HCEC 1CT (cell line): ENCODE measurements at regions not wholly inside any gene's neighbourhood (a gene's known extent, or its start where the extent isn't known, plus 50 kb on each side); places are given as distances from the start of the nearest gene placed in this dataset.
"Not testable (repeated sequence)": the region's sequence is repeated elsewhere in the genome, so short reads cannot be mapped to it uniquely, and the experiment has no call there.

ENCODE experiments used
- DNase-seq: peaks from one replicate; pipeline ENCODE4 v3.0.0-alpha.2; 2017

DNA sequence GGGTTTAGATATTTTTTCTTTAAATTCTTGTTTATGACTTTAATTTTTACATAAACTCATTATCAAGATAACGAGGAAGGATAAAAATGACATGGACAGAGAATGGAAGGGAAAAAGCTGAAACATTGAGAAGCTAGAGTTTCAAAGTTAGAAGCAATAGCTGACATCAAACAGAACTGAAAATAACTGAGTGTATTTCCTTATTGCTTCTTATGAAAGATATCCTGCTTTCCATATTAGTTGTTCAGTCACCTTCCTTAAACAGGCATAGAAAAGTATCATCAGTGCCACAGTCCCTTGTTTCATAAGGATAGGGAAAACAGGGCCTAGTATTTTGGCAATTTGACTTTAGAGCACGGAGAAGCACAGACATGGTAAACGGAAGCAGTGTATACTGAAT lies 460.5 kb upstream of the GHITM start:
- DNase-seq = no peak

DNA sequence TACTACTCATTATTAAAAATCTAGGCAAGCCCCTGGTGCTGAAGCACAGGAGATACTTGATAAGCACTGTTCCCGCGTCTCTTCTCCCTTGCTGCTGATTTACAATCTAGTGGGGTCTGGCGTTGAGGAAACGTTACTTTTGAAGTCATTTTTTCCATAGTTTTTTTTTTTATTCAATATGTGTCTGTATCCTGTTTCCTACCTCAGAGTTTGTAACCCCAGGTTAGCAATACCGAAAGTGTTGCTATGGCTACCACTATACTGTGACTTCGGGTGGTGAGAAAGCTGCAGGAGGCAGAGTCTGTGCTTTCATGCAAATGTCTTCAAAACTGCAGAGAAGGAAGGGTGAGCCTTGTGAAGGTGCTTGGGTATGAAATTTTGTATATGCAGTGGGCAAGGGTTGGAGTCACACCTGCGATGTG lies 458.8 kb upstream of the GHITM start:
- DNase-seq = no peak

DNA sequence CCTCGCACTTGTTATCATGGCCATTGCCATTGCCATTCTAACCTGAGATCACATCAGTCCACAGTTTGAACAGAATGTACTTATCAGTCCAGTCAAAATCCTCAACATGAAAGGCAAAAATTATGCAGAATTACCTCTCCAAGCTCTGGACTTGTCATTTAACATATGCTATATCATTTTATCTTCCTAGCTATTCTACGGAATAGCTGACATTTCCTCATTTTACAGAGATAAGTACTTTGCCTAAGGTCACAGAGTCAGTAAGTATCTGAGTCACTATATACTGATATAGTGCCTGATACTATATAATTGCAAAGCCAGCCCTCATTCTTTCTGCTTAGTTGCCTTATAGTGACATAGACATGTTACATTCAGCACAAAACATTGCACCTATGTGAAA lies 456.9 kb upstream of the GHITM start:
- no peak for DNase-seq

DNA sequence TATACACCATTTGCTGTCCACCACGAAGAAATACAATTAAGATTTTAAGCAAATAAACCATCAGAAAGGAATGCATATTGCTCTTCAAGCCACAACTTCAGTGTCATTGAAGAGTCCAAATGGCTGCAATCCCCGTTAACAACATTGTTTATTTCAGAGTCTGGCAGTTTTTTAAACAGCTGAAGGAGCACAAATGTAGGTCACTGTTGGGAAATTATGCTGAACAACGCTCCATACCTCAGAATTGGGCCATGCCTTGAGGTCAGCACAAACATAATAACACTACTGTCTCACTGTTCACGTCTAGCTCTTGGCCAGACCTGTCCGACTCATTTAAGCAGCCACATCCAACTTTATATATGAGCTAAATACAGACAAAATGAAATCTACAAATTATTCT lies 453.9 kb upstream of the GHITM start:
- no peak for DNase-seq

DNA sequence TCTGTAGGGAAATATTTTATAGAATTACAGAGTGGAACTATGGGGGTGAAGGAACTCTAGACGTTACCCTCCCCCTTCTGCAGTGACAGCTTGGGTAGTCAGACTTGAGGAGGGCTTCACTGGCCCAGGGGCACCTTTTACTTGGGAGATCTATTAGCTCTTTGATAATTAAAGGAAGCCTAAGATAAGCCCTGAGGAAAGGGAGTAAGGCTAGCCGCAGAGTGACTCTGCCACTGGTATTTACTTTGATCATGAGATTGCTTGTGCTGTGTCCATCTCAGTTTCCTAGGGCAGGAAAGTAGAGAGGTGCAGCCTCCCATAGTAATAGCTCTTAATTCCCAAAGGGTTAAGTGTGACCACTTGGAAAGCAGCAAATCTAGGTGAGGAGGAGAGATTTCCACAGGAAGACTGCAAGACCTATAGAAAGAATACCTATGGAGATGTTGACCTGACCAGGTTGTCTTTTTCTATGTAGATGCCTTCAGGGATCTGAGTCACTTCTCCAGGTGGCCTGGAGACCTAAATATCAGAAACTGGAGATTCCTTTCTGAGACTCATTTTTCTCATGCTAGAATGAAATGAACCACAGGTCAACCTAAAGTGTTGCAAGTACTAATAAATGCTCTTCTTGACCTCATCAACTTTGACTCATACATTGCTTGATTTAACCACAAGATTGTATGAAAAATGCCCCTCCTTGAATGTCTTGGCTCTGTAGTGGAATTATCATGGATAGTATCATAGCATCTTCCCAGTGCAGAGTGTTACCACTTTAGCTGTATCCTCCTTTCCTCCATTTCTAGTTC lies 447.3 kb upstream of the GHITM start:
- no peak for DNase-seq

DNA sequence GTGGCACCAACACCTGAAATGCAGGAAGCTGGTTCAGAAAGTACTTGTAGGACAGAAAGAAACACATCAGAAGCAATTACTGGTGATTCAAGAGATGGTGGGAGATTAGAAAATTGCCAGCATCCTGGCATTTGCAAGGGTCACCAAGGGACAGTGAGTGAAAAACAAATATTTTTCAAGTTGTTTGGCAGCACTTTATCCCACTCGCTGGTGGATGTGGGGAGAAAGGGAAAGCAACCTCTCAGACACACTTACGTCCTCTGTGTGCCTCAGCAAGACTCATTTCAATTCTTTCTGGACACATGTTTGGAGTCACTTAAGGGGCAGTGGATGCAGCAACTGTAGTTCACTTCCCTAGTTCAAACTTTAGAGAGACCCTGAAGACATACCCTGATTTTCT lies 440.4 kb upstream of the GHITM start:
- DNase-seq = no peak

DNA sequence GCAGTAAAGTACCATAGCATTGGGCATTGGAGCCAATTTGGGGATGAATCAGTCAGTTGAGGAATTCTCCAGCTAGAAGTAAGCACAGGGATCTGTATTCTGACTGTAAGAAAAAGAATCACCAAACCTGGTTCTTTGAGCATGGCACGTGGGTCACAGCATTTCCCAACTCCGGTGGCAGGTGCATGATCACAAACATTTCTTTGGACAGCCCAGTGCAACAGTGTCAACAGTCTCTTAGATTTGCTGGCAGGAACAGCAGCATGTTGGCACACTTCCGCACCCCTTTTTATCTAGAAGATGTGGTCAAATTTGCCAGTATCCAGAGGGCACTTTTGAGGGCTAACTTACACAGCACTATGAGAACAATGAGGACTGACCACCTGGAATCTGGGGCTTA lies 437.5 kb upstream of the GHITM start:
- no peak for DNase-seq

DNA sequence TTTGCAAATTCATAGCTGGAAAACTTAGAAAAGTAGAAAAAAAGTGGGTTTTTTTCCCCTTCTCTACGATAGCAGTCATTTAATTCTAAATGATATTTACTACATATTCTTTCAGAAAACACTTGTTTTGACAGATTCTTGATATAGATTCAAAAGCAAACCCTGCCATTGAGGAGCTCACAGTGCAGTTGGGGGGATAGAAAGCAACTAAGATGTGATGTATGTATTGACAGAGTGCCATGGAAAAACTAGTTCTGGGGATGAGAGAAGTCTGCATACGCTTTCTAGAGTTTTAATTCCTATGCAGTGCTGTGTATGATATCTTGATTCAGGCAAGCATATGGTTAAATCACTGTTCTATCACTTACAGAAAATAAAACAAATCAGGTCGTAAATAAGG lies 436.6 kb upstream of the GHITM start:
- no peak for DNase-seq

DNA sequence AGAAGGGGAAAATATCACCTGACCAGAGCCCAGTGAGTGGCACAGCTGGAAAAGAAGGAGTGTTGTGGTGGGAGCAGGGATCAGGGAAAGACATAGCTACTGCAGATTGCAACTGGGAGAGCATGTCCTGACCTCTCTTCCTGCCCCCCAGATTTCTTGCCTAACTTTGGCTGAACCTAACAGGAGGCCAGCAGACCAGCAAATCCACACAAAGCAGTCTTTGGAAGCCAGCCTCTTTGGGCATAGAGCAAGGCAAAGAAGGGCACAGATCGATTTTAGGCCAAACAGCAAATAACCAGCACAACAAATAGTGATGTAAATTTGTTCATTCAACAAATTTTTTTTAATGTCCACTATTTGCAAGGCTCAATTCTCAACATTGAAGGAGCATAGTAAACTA lies 433.2 kb upstream of the GHITM start:
- no peak for DNase-seq

DNA sequence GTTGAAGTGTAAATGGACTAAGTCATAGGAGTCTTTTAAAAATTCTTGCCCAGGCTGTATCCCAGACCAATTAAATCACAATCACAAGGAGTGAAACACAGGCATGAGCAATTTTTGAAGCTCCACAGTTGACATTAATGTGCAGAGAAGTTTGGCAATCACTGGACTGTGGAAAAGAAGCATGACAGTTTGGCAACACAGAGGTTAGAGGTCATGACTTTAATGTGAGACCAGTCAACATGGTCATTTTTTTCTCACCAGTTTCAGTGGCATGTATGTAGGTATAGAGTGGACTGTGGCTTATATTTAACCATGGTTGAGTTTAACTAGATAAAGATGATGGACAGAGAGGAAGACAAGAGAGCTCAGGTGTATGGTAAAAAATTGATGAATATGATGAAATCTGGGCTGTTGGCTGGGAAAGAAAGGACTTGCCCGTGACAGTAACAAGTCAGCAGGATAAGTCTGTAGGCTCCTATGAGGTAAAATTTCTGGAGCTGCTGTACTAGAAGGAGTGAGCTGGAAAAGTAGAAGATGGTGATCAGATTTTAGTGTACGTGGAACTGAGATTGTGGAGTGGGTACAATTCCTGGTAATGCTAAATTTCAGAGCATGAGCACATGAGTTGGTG lies 432.2 kb upstream of the GHITM start:
- no peak for DNase-seq

DNA sequence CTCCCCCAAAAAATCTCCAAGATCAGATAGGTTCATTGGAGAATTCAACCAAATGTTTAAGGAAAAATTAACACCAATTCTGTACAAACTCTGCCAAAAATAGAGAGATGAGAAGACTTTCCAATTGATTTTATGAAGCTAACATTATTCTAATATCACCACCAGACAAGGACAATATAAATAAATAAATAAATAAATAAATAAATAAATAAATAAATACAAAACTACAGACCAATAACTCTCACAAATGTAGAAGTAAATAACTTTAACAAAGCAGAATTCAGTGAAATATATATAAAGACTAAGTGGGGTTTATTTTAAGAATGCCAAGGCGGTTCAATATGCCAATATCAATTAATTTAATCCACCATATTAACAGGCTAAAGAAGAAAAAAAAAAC lies 425.9 kb upstream of the GHITM start:
- DNase-seq = no peak

DNA sequence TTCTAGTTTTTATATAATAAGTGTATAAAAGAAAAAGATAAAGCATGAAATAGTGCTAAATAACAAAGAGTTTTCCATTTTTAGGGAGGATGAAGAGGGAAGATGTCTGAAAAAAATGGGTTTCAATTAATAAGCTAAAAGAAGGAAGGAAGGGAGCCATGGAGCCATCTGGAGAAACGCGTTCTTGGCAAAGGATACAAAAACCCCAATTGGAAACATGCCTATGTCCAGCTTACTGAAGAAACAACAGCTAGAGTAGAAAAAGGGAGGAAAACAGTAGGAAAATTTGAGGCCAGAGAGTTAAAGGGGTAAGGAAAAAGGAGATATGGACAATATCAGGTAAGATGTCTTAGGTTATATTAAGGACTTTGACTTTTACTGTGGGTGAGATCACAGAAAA lies 416.2 kb upstream of the GHITM start:
- no peak for DNase-seq

DNA sequence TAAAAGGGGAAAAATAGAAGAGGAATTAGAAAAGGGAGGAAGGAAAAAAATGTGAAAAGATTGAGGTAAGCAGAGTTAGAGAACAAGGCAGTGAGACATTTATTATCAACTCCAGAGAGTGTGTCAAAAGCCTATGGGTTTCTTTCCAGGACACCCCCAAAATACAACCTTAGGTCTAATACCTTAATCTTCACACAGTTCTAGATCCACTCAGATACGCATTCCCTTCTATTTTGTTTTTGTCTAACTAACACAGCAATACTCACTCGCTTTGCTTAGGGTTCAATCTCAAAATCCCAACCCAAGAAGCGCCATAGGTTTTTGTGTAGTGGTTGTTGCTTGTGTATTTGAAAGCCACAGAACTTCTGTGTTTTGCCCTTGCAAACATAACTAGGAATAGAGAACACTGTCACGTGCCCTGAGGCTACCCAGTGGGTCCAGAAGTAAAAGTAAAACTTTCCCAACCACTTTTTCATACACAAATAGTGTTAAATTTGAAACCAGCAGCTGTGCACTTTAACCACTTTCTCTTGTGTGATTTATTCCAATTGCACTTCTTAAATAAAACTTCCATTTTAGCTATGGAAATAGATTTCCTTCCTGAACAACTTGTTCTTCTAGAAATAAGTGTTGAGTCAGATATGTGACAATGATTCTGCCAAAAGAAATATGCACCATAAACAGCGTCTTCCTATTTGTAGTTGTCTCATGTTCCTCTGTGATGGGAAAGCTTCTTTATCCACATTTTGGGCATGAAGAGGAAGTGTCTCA lies 414.7 kb upstream of the GHITM start:
- DNase-seq = no peak

DNA sequence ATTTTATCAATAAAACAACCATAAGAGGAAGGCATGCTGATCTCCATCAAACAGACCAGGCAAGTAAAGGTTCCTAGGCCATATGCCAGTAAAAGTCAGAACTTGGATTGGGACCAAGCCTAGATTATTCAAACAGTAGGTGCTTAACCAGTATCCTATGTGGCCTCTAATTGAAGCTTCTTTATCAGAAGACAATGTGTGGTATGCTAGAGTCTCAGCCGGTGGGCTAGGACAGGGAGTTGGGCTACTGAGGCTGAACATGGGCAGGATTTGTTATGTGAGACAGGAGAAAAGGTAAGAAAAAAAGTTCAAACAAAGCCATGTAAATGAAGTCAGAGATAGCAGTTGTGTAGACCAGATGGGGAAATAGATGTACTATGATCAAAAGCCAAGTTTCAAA lies 413.7 kb upstream of the GHITM start:
- DNase-seq = no peak

DNA sequence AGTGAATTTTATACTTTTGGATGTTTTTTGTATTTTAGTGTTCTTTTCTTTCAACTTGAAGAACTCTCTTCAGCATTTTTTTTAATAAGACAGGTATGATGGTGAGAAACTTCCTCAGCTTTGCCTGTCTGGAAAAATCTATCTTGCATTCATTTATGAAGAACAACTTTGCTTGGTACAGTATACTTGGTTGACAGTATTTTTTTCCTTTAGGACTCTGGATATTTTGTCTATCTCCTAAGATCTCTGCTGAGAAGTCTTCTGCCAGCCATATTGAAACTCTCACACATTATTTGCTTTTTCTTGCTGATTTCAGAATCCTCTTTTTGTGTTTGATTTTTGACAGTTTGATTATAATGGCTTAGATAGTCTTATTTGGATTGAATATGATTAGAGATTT lies 405.0 kb upstream of the GHITM start:
- no peak for DNase-seq

DNA sequence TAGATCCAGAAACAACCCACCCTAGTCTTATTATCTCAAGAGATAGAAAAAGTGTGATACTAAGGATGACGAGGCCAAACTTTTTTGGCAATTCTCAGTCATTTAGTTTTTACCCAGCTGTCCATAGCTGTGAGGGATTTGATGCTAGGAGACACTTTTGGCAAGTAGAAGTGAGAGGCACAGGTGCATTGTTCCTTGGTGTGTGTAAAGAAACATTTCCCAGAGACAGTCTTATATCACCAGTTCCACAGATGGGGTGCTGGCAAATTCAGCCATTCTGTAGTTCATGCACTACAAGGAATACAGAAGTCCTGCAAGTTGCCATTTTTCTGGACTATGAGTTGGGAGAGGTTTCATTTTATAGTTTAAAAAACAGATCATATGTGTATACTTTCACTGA lies 403.3 kb upstream of the GHITM start:
- no peak for DNase-seq

DNA sequence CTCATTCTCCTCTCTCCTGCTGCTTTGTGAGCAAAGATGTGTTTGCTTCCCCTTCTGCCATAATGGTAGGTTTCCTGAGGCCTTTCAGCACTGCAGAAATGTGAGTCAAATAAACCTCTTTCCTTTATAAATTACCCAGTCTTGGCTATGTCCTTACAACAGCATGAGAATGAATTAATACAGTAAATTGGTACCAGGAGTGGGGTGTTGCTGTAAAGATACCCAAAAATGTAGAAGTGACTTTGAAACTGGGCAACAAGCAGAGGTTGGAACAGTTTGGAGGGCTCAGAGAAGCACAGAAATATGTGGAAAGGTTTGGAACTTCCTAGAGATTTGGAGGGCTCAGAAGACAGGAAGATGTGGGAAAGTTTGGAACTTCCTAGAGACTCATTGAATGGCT lies 388.7 kb upstream of the GHITM start:
- no peak for DNase-seq

DNA sequence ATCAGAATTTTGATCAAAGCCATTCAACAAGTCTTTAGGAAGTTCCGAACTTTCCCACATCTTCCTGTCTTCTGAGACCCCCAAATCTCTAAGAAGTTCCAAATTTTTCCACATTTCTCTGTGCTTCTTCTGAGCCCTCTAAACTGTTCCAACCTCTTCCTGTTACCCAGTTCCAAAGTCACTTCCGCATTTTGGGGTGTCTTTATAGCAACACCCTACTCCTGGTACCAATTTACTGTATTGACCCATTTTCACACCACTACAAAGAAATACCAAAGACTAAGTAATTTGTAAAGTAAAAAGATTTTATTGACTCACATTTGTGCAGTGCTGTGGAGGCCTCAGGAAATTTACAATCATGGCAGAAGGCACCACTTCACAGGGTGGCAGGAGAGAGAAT lies 385.8 kb upstream of the GHITM start:
- no peak for DNase-seq

DNA sequence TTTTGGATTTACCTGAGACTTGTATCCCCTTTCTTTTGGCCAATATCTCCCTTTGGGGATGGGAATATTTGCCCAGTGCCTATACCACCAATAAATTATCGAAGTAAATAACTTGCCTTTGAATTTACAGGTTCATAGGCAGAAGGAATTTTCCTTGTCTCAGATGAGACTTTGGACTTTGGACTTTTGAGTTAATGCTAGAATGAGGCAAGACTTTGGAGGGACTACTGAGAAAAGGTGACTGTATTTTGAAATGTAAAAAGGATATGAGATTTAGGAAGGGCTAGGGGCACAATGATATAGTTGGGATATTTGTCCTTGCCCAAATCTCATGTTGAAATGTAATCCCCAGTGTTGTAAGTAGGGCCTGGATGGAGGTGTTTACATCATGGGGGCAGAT lies 384.5 kb upstream of the GHITM start:
- DNase-seq = no peak

DNA sequence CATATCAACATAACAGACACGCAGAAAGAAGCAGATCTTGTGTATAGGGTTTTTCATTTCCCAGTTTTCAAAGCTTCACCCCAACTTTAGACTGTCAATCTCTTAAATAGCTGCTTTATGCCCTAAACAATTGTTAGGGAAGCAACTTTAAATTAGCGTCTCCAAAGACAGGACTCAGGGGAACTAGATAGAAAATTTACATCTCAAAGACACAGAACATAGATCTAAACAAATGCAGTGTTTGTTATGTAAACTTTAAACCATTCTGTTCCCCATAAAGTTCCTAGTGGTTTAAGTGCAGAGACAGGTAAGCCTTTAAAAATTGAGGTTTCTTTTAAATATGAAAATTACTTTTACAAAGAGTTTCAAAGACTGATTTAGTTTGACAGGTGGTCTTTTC lies 379.2 kb upstream of the GHITM start:
- no peak for DNase-seq

DNA sequence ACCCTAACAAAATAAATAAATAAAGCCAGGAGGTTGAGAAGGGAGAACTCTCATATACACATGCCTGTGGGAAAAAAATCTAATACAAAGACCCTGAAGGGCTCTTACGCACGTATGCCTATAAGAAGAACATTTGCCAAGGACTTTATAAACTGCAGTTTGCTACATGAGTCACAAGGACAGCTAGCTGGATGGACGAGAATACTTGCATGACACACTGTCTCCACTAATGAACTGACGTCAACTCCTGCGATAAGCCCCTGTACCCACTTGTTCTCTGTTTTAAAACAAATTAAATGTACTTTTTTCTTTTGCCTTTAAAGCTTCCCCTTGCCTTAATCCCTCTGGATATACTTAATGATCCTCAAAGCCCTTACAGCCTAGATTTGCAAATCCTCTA lies 374.6 kb upstream of the GHITM start:
- DNase-seq = no peak

DNA sequence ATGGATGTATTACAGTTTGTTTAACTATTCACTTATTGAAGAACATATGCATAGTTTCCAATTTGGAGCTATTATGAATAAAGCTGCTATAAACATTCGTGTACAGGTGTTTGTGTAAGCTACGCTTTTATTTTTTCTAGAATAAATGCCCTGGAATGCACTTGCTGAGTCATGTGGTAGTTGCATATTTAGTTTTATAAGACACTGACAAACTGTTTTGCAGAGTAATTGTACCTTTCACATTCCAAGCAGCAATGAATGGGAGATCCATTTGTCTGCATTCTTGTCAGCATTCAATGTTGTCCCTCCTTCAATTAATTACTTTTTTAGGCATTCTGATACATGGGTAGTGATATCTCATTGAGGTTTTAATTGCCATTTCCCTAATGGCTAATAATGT lies 373.6 kb upstream of the GHITM start:
- DNase-seq = no peak

DNA sequence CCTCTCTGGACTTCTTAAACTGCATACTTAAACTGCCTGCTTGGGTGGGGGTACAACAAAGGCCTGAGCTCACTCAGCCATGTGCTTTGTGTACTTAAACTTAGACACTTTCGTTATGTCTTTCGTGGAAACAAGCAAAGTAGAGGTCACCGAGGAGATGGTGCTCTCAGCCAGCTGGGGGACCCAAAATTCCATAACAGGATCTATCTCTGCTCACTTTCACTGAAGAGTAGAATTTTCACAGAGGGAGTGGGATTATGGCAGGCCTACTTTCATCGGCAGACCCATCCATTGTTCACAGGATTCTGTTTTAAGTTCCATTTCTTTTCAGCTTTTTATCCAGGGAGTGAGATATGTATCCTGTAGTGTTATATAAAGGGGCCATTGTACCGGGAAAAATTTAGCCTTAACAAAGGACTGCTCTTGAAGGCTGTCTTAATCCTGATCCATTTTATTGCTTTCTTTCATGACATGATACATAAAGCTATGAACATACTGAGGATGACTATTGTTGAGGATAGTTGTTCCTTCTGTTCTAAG lies 370.0 kb upstream of the GHITM start:
- DNase-seq = no peak

DNA sequence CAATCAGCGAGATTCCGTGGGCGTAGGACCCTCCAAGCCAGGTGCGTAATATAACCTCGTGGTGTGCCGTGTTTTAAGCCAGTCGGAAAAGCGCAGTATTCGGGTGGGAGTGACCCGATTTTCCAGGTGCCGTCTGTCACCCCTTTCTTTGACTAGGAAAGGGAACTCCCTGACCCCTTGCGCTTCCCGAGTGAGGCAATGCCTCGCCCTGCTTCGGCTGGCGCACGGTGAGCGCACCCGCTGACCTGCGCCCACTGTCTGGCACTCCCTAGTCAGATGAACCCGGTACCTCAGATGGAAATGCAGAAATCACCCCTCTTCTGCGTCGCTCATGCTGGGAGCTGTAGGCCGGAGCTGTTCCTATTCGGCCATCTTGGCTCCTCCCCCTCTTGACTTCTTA lies 352.6 kb upstream of the GHITM start:
- DNase-seq = not testable (repeated sequence)
